DOHH2 (cell line): ENCODE measurements at regions not wholly inside any gene's neighbourhood (a gene's known extent, or its start where the extent isn't known, plus 50 kb on each side); places are given as distances from the start of the nearest gene placed in this dataset.
"Not testable (repeated sequence)": the region's sequence is repeated elsewhere in the genome, so short reads cannot be mapped to it uniquely, and the experiment has no call there.

Experiments used
- H3F3A ChIP-seq: fragments of 200-600 bp; sonication (generic), shearing (Covaris generic); 2 replicates; pipeline ENCODE4 v1.6.0; 2016; ENCODE audit warnings: antibody characterized with exemption, mild to moderate bottlenecking; ENCODE audit not compliant: control insufficient read depth, insufficient read depth
- H3K27ac ChIP-seq: fragments of 200-600 bp; sonication (generic); 2 replicates; pipeline ENCODE4 v1.5.1; 2014; ENCODE audit warnings: low read depth, mild to moderate bottlenecking, low read length, moderate library complexity
- H3K27me3 ChIP-seq: fragments of 200-600 bp; sonication (generic); 2 replicates; pipeline ENCODE4 v1.6.1; 2014; ENCODE audit warnings: mild to moderate bottlenecking, low read length, mixed read lengths; ENCODE audit not compliant: control insufficient read depth
- H3K36me3 ChIP-seq: fragments of 200-600 bp; sonication (generic); 2 replicates; pipeline ENCODE4 v1.6.1; 2014; ENCODE audit warnings: mild to moderate bottlenecking, low read length, moderate library complexity, mixed read lengths; ENCODE audit not compliant: control insufficient read depth
- H3K4me1 ChIP-seq: fragments of 200-600 bp; sonication (generic); 2 replicates; pipeline ENCODE4 v1.6.1; 2014; ENCODE audit warnings: mild to moderate bottlenecking, low read length, mixed read lengths; ENCODE audit not compliant: control insufficient read depth
- H3K4me2 ChIP-seq: fragments of 200-600 bp; sonication (generic); 2 replicates; pipeline ENCODE4 v1.6.0; 2014; ENCODE audit warnings: mild to moderate bottlenecking, low read length, moderate library complexity
- H3K4me3 ChIP-seq: fragments of 200-600 bp; sonication (generic); 2 replicates; pipeline ENCODE4 v1.5.1; 2014; ENCODE audit warnings: mild to moderate bottlenecking, low read length, mixed read lengths
- H3K79me2 ChIP-seq: fragments of 200-600 bp; sonication (generic); 2 replicates; pipeline ENCODE4 v1.6.1; 2014; ENCODE audit warnings: mild to moderate bottlenecking, low read length, mixed read lengths; ENCODE audit not compliant: control insufficient read depth
- H3K9me2 ChIP-seq: fragments of 200-600 bp; sonication (generic); replicated peaks from 2 replicates; pipeline ENCODE4 v1.6.1; 2014; ENCODE audit warnings: mild to moderate bottlenecking, low read length, mixed read lengths; ENCODE audit not compliant: control insufficient read depth
- H3K9me3 ChIP-seq: fragments of 200-600 bp; sonication (generic); 2 replicates; pipeline ENCODE4 v1.6.1; 2014; ENCODE audit warnings: antibody characterized with exemption, low read length, mixed read lengths; ENCODE audit not compliant: control insufficient read depth, insufficient read depth
- H4K20me1 ChIP-seq: fragments of 200-600 bp; sonication (generic); 2 replicates; pipeline ENCODE4 v1.6.0; 2014; ENCODE audit warnings: low read depth, mild to moderate bottlenecking, antibody characterized with exemption, low read length, moderate library complexity; ENCODE audit not compliant: control insufficient read depth, insufficient read depth
- EZH2phosphoT487 ChIP-seq: fragments of 200-600 bp; sonication (generic); IDR thresholded peaks from 2 replicates; pipeline ENCODE4 v1.6.1; 2017; ENCODE audit warnings: borderline replicate concordance, mild to moderate bottlenecking, antibody characterized with exemption, low read length, moderate library complexity, mixed read lengths
- TF ChIP-seq, protein P1 (sequence below): fragments of 200-600 bp; sonication (generic); IDR thresholded peaks from one replicate; pipeline ENCODE4 v1.5.1; 2014; ENCODE audit warnings: antibody characterized with exemption, mild to moderate bottlenecking, low read depth, low read length; ENCODE audit not compliant: poor library complexity, severe bottlenecking

DNA sequence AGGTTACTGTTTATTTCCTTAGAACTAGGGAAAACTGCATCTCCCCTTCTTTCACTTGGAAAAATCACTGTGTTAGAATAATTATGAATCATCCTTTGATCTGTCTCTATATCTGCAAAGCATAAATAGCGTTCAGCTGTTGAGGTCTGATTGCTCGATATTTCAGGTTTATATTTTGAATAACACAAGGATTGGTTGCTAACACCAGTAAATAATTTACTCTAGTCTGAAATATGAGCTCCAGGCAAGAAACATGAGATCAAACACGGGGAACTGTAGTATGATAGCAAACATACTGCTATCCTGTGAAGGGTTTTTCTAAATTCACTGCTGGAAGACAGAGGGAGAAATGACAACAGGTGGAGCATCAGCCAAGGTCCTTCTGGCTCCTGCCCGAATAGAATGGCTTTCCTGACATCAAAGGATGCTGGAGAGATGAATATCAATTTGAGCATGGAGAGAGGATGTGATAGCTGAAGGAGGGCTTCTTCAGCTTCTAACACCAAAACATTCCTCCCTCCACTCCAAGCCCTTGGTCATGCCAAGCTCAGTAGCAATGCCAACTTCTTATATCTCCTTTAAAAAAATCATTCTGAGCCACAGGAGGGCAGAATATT is 450.3 kb downstream of the SHISA9 start:
- Histone ChIP-seq H3K27me3 (no peaks in the 10 kb centered on the region), H3K4me1 (peaks cover 48% of the 10 kb centered on the region), H3K4me2 (no peak overlapping the region), H3K79me2 (no peaks in the 10 kb centered on the region), H4K20me1 (no peaks in the 10 kb centered on the region), H3K9me2 (no peaks in the 10 kb centered on the region), H3F3A (no peaks in the 10 kb centered on the region), H3K27ac (no peak overlapping the region), H3K9me3 (peaks cover 3% of the 10 kb centered on the region; the same call in 1 of the 2 replicates), H3K4me3 (no peak overlapping the region), H3K36me3 (no peaks in the 10 kb centered on the region; the same call in 1 of the 2 replicates)
- TF ChIP-seq EZH2phosphoT487 = no peak
- TF ChIP-seq, protein P1, sequence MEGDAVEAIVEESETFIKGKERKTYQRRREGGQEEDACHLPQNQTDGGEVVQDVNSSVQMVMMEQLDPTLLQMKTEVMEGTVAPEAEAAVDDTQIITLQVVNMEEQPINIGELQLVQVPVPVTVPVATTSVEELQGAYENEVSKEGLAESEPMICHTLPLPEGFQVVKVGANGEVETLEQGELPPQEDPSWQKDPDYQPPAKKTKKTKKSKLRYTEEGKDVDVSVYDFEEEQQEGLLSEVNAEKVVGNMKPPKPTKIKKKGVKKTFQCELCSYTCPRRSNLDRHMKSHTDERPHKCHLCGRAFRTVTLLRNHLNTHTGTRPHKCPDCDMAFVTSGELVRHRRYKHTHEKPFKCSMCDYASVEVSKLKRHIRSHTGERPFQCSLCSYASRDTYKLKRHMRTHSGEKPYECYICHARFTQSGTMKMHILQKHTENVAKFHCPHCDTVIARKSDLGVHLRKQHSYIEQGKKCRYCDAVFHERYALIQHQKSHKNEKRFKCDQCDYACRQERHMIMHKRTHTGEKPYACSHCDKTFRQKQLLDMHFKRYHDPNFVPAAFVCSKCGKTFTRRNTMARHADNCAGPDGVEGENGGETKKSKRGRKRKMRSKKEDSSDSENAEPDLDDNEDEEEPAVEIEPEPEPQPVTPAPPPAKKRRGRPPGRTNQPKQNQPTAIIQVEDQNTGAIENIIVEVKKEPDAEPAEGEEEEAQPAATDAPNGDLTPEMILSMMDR = no peak

DNA sequence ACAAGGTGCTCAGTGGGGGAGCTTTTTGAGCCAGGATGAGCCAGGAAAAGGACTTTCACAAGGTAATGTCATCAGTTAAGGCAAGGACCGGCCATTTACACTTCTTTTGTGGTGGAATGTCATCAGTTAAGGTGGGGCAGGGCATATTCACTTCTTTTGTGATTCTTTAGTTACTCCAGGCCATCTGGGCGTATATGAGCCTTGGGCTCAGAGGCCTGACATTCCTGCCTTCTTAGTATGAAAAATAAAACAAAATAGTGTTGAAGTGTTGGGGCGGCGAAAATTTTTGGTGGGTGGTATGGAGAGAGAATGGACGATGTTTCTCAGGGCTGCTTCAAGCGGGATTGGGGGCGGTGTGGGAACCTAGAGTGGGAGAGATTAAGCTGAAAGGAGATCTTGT is 451.4 kb downstream of the SHISA9 start:
- H3K79me2 ChIP-seq, H3K27me3 ChIP-seq, H3K4me3 ChIP-seq, H3K27ac ChIP-seq, H3K4me2 ChIP-seq, H3K9me2 ChIP-seq, H4K20me1 ChIP-seq, H3K36me3 ChIP-seq, H3K9me3 ChIP-seq, H3F3A ChIP-seq: not testable (repeated sequence)
- peaks cover 37% of the 10 kb centered on the region for H3K4me1 ChIP-seq

DNA sequence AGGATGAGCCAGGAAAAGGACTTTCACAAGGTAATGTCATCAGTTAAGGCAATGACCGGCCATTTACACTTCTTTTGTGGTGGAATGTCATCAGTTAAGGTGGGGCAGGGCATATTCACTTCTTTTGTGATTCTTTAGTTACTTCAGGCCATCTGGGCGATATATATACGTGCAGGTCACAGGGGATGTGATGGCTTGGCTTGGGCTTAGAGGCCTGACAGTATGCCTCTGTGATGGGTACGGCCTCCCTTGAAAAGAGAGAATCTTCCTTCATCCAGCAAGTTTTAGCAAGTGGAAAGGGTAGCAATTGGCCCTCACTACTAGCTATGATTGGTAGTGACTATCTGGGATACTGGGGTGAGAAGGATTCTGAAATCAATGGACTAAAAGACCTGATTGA is 456.4 kb downstream of the SHISA9 start:
- H3K4me3 ChIP-seq = not testable (repeated sequence)

DNA sequence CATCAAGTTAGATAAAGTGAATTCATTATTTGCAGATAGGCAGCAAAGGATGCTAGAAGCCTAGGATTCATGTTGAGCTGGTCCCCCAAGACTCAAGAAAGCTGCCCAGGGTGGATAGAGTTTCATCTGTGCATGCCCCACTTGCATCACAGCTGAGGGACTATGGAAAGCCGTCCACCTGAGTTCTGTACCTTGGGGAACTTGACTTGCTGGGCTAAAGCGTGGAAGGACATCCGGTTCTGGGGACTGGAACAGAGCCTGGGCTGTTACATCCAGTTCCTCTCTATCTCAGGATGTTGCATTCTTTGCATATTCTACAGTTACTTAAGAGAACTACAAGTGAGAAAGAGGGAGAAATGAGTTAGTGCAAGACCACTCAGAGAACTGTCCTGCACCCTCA is 458.4 kb downstream of the SHISA9 start:
- Histone ChIP-seq H3K36me3 (no peaks in the 10 kb centered on the region), H3K4me3 (no peak overlapping the region), H4K20me1 (no peaks in the 10 kb centered on the region), H3K4me2 (no peak overlapping the region), H3F3A (no peaks in the 10 kb centered on the region), H3K9me3 (peaks cover 14% of the 10 kb centered on the region; the same call in 1 of the 2 replicates), H3K27me3 (no peaks in the 10 kb centered on the region), H3K4me1 (peaks cover 11% of the 10 kb centered on the region), H3K9me2 (no peaks in the 10 kb centered on the region), H3K79me2 (no peaks in the 10 kb centered on the region), H3K27ac (no peak overlapping the region)
- no peak for TF ChIP-seq EZH2phosphoT487
- TF ChIP-seq, protein P1 = no peak

More for the DNA sequence above, 456.4 kb downstream of the SHISA9 start:
- not testable (repeated sequence) for H3K4me2 ChIP-seq, H3K27ac ChIP-seq, H3F3A ChIP-seq, H3K9me2 ChIP-seq, H3K36me3 ChIP-seq, H3K27me3 ChIP-seq, H4K20me1 ChIP-seq, H3K79me2 ChIP-seq
- H3K9me3 ChIP-seq = peaks cover 14% of the 10 kb centered on the region; the same call in 1 of the 2 replicates
- H3K4me1 ChIP-seq = peaks cover 11% of the 10 kb centered on the region
